Astrocyte (in vitro differentiated cells and primary cell): ENCODE measurements at regions not wholly inside any gene's neighbourhood (a gene's known extent, or its start where the extent isn't known, plus 50 kb on each side); places are given as distances from the start of the nearest gene placed in this dataset.

Experiments
- CTCF ChIP-seq: IDR thresholded peaks from 2 replicates; pipeline ENCODE4 v1.5.1; 2011; ENCODE audit warnings: low read depth, mild to moderate bottlenecking, inconsistent platforms, low read length, moderate library complexity; ENCODE audit not compliant: insufficient read depth
- EZH2 ChIP-seq: IDR thresholded peaks from 2 replicates; pipeline ENCODE4 v1.6.1; 2012; ENCODE audit warnings: mild to moderate bottlenecking, low read length, inconsistent platforms; ENCODE audit not compliant: insufficient read depth

GRCh38 chr5:120808135-120808534, 344.0 kb downstream of the PRR16 start:
- TF ChIP-seq CTCF (no peak), EZH2 (no peak)
